ENCODE measurements at regions not wholly inside any gene's neighbourhood (a gene's known extent, or its start where the extent isn't known, plus 50 kb on each side); places are given as distances from the start of the nearest gene placed in this dataset.

DNA sequence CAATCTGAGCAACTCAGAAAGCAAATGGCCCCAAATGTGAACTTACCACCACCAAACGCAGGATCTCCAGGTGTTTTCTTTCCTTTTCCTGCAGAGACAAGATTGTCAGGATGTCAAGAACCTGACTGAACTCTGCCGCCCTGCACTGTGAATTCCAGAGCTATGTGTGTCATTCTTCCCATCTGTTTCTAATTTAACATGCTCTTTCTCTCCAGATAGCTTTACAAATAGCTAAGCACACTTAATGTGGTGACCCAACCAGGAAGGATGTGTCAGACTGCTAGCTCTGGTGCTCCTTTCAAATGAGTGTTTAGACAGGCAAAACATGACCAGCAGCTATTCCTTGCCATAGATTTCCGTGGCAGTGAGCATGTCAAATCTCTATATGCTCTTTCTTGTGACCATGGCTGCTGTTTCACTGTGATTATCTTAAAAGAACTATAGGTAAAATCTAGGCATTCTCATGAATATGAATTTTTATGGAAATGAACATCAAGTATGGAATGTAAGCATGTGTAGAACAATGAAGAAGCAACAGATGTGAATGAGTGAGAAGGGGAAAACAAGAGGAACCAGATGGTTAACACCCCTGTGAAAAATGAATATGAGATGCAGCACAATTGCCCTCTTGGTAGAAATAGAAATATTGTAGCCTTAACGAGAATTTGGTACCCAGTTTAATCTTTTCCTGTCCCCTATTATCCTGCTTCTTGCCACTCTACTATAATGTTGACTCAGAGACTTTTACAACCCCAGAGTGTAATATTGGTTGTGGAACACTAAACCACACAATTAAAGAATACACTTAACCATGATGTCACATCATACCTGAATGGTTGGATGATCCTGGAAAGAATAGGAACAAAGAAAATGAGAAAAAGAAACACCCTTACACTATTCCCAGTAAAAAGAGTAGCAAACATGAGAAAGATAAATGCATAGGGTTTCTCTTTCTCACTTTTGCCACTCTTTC lies 247.8 kb upstream of the DKK2 start:
- no peaks in the 10 kb centered on the region for H3K79me2 ChIP-seq (ENCODE audit: insufficient read depth, low read length)
- no peak overlapping the region for H3K4me2 ChIP-seq (ENCODE audit: low read length)
- no peak overlapping the region for H3K27ac ChIP-seq (ENCODE audit: low read depth, low read length)
- H2AFZ ChIP-seq (ENCODE audit: low read depth, low read length, poor library complexity, severe bottlenecking) = no peak overlapping the region
- H3K9ac ChIP-seq (ENCODE audit: low read length) = no peak overlapping the region
- H3K27me3 ChIP-seq (ENCODE audit: insufficient read depth, low read length) = no peaks in the 10 kb centered on the region
- ChIA-PET CTCF (no interaction called here), POLR2A (no interaction called here), RAD21 (ENCODE audit: low non-redundant PET in 1 of 2, low total read pairs in 2 of 2, uncharacterized antibody in 2 of 2, unreplicated experiment in 2 of 2) (no interaction called here)
- no peaks in the 10 kb centered on the region for H4K20me1 ChIP-seq (ENCODE audit: insufficient read depth)
- TF ChIP-seq ZFX (IDR thresholded peaks at IDR 0.05) (no peak), EZH2phosphoT487 (IDR thresholded peaks at IDR 0.05; ENCODE audit: borderline replicate concordance) (no peak), ELF1 (IDR thresholded peaks at IDR 0.05; ENCODE audit: borderline replicate concordance, low read depth) (no peak), CTCF (IDR thresholded peaks at IDR 0.05 in 2 of 3, conservative IDR thresholded peaks at IDR 0.05 in 1 of 3; ENCODE audit: borderline replicate concordance in 1 of 3, insufficient read depth in 1 of 3, low read depth in 2 of 3, low read length in 2 of 3) (no peak)
- TF ChIP-seq, protein P1, sequence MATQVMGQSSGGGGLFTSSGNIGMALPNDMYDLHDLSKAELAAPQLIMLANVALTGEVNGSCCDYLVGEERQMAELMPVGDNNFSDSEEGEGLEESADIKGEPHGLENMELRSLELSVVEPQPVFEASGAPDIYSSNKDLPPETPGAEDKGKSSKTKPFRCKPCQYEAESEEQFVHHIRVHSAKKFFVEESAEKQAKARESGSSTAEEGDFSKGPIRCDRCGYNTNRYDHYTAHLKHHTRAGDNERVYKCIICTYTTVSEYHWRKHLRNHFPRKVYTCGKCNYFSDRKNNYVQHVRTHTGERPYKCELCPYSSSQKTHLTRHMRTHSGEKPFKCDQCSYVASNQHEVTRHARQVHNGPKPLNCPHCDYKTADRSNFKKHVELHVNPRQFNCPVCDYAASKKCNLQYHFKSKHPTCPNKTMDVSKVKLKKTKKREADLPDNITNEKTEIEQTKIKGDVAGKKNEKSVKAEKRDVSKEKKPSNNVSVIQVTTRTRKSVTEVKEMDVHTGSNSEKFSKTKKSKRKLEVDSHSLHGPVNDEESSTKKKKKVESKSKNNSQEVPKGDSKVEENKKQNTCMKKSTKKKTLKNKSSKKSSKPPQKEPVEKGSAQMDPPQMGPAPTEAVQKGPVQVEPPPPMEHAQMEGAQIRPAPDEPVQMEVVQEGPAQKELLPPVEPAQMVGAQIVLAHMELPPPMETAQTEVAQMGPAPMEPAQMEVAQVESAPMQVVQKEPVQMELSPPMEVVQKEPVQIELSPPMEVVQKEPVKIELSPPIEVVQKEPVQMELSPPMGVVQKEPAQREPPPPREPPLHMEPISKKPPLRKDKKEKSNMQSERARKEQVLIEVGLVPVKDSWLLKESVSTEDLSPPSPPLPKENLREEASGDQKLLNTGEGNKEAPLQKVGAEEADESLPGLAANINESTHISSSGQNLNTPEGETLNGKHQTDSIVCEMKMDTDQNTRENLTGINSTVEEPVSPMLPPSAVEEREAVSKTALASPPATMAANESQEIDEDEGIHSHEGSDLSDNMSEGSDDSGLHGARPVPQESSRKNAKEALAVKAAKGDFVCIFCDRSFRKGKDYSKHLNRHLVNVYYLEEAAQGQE (IDR thresholded peaks at IDR 0.05; ENCODE audit: low read depth) = no peak
- no peak for DNase-seq (ENCODE audit: low read depth, low spot score)
- no peaks in the 10 kb centered on the region for H3K36me3 ChIP-seq (ENCODE audit: control insufficient read depth in 1 of 2, insufficient read depth in 2 of 2, low read length in 2 of 2)
- no peak overlapping the region for H3K4me3 ChIP-seq (replicated peaks in 1 of 2; ENCODE audit: low read depth in 1 of 2, low read length in 2 of 2)
- no TSS peak for BruUV-seq (replicated peaks)
- peaks cover 6 to 12% of the 10 kb centered on the region in 2 experiments; a peak in 3 of 4 replicates for H3K4me1 ChIP-seq (ENCODE audit: control insufficient read depth in 1 of 2, insufficient read depth in 2 of 2, low read length in 2 of 2)
- intact Hi-C loops (cut with micrococcal nuclease) = no loop called here
- H3K9me2 ChIP-seq (ENCODE audit: insufficient read depth) = no peaks in the 10 kb centered on the region
- no peaks in the 10 kb centered on the region for H3K9me3 ChIP-seq (ENCODE audit: control insufficient read depth in 1 of 2, insufficient read depth in 1 of 2, low read depth in 1 of 2, low read length in 2 of 2)
- no peak for ATAC-seq
